KMS-11 (cell line): ENCODE measurements at regions not wholly inside any gene's neighbourhood (a gene's known extent, or its start where the extent isn't known, plus 50 kb on each side); places are given as distances from the start of the nearest gene placed in this dataset.

ENCODE experiments used
- H2AFZ ChIP-seq: fragments of 200-600 bp; sonication (generic); 2 replicates; pipeline ENCODE4 v1.6.1; 2016; ENCODE audit warnings: antibody characterized with exemption, mixed run types, low read depth
- H3K27ac ChIP-seq: fragments of 200-600 bp; sonication (generic); 2 replicates; pipeline ENCODE4 v1.6.1; 2016; ENCODE audit warnings: mild to moderate bottlenecking, mixed run types
- H3K27me3 ChIP-seq: fragments of 200-600 bp; sonication (generic); 2 replicates; pipeline ENCODE4 v1.6.1; 2017; ENCODE audit warnings: mild to moderate bottlenecking, low read depth, mixed run types, moderate library complexity; ENCODE audit not compliant: insufficient read depth
- H3K36me3 ChIP-seq: fragments of 200-600 bp; sonication (generic); 2 replicates; pipeline ENCODE4 v1.6.1; 2017; ENCODE audit warnings: mild to moderate bottlenecking, mixed run types; ENCODE audit not compliant: insufficient read depth
- H3K4me1 ChIP-seq: fragments of 200-600 bp; sonication (generic); 2 replicates; pipeline ENCODE4 v1.6.1; 2016; ENCODE audit warnings: mild to moderate bottlenecking, low read depth, mixed run types; ENCODE audit not compliant: poor library complexity, severe bottlenecking
- H3K4me2 ChIP-seq: fragments of 200-600 bp; sonication (generic); 2 replicates; pipeline ENCODE4 v1.7.0; 2016; ENCODE audit warnings: mild to moderate bottlenecking, mixed run types
- H3K4me3 ChIP-seq: fragments of 200-600 bp; sonication (generic); IDR thresholded peaks from 2 replicates; pipeline ENCODE4 v1.6.1; 2017; ENCODE audit warnings: low read depth, low read length, mixed read lengths; ENCODE audit not compliant: insufficient read depth
- H3K79me2 ChIP-seq: fragments of 200-600 bp; sonication (generic); 2 replicates; pipeline ENCODE4 v1.6.1; 2016; ENCODE audit warnings: low read depth, mixed run types; ENCODE audit not compliant: insufficient read depth
- H3K9ac ChIP-seq: fragments of 200-600 bp; sonication (generic); 2 replicates; pipeline ENCODE4 v1.6.1; 2016; ENCODE audit warnings: mild to moderate bottlenecking, mixed run types
- H4K20me1 ChIP-seq: fragments of 200-600 bp; sonication (generic); 2 replicates; pipeline ENCODE4 v1.6.1; 2016; ENCODE audit warnings: mild to moderate bottlenecking, mixed run types; ENCODE audit not compliant: insufficient read depth
- CTCF ChIP-seq: fragments of 200-600 bp; sonication (generic); conservative IDR thresholded peaks from 2 replicates; pipeline ENCODE4 v1.6.1; 2017; ENCODE audit warnings: low read depth, mild to moderate bottlenecking, antibody characterized with exemption, low read length, moderate library complexity, mixed read lengths

GRCh38 chrX:63430026-63430425, 78.9 kb upstream of the SPIN4 start:
- no peak for TF ChIP-seq CTCF
- Histone ChIP-seq H3K27ac (no peak overlapping the region), H3K4me2 (no peak overlapping the region)

GRCh38 chrX:63428348-63428747, 77.2 kb upstream of the SPIN4 start:
- Histone ChIP-seq H4K20me1 (no peaks in the 10 kb centered on the region), H3K9ac (no peak overlapping the region), H3K4me2 (no peak overlapping the region), H2AFZ (no peak overlapping the region), H3K4me3 (no peak overlapping the region), H3K27me3 (no peaks in the 10 kb centered on the region), H3K27ac (no peak overlapping the region), H3K36me3 (no peaks in the 10 kb centered on the region), H3K4me1 (no peaks in the 10 kb centered on the region), H3K79me2 (no peaks in the 10 kb centered on the region)
- TF ChIP-seq CTCF = no peak

More at GRCh38 chrX:63430026-63430425, 78.9 kb upstream of the SPIN4 start:
- no peak overlapping the region for H3K9ac ChIP-seq
- H3K27me3 ChIP-seq = no peaks in the 10 kb centered on the region
- no peaks in the 10 kb centered on the region for H4K20me1 ChIP-seq
- H3K4me1 ChIP-seq = no peaks in the 10 kb centered on the region
- H2AFZ ChIP-seq = no peak overlapping the region
- no peaks in the 10 kb centered on the region for H3K79me2 ChIP-seq
- H3K36me3 ChIP-seq = no peaks in the 10 kb centered on the region
- H3K4me3 ChIP-seq = no peak overlapping the region

- Histone ChIP-seq H3K9ac (no peak overlapping the region), H3K79me2 (no peaks in the 10 kb centered on the region), H3K27ac (no peak overlapping the region), H4K20me1 (no peaks in the 10 kb centered on the region), H3K4me1 (no peaks in the 10 kb centered on the region), H2AFZ (no peak overlapping the region), H3K27me3 (no peaks in the 10 kb centered on the region), H3K4me3 (no peak overlapping the region), H3K4me2 (no peak overlapping the region), H3K36me3 (no peaks in the 10 kb centered on the region)
- TF ChIP-seq CTCF = no peak
These were observed 75.4 kb upstream of the SPIN4 start for GRCh38 chrX:63426519-63426918.

- TF ChIP-seq CTCF = no peak
- H3K36me3 ChIP-seq = no peaks in the 10 kb centered on the region
- no peaks in the 10 kb centered on the region for H4K20me1 ChIP-seq
- H3K9ac ChIP-seq = no peak overlapping the region
- H3K27me3 ChIP-seq = no peaks in the 10 kb centered on the region
- H3K79me2 ChIP-seq = no peaks in the 10 kb centered on the region
- no peak overlapping the region for H3K27ac ChIP-seq
- no peak overlapping the region for H3K4me2 ChIP-seq
- no peak overlapping the region for H2AFZ ChIP-seq
- no peak overlapping the region for H3K4me3 ChIP-seq
- no peaks in the 10 kb centered on the region for H3K4me1 ChIP-seq
These were observed 72.9 kb upstream of the SPIN4 start for GRCh38 chrX:63424063-63424462.
